H1 (cell line): ENCODE measurements at regions not wholly inside any gene's neighbourhood (a gene's known extent, or its start where the extent isn't known, plus 50 kb on each side); places are given as distances from the start of the nearest gene placed in this dataset.

Experiments
- CTCF ChIA-PET: fragments of 300-600 bp; sonication (Branson Sonifier 250); formaldehyde crosslinking; loops from one replicate; lab custom pipeline; 2021; ENCODE audit not compliant: partially characterized antibody; lab: Charles Lee
- POLR2A ChIA-PET: fragments of 300-600 bp; sonication (Branson Sonifier 250); formaldehyde crosslinking; loops from one replicate; lab custom pipeline; 2021; ENCODE audit warnings: inconsistent platforms; ENCODE audit not compliant: partially characterized antibody; lab: Charles Lee
- DNase-seq, 2 experiments: peaks; one replicate each; pipeline versions ENCODE4 v3.0.0 to v3.0.0-alpha.2; 2010 to 2022; ENCODE audit warnings: low spot score in 2 of 2, low read depth in 1 of 2, mixed read lengths in 1 of 2
- FAIRE-seq: peaks from 2 replicates; lab custom pipeline; 2011; peaks lifted over from hg19 to GRCh38; lab: Jason Lieb, UNC
- H2AFZ ChIP-seq: 2 replicates; pipeline ENCODE4 v1.8.1; 2012; ENCODE audit warnings: low read length, inconsistent platforms
- H2AK5ac ChIP-seq: 2 replicates; pipeline ENCODE4 v1.6.1; 2013; ENCODE audit warnings: low read depth, low read length
- H2BK120ac ChIP-seq: replicated peaks from 2 replicates; pipeline ENCODE3; 2013; ENCODE audit warnings: low read depth, low read length, inconsistent platforms
- H2BK12ac ChIP-seq: 2 replicates; pipeline ENCODE4 v1.6.1; 2013; ENCODE audit warnings: low read depth, low read length
- H2BK15ac ChIP-seq: 2 replicates; pipeline ENCODE4 v1.6.1; 2013; ENCODE audit warnings: low read length
- H2BK20ac ChIP-seq: 2 replicates; pipeline ENCODE4 v1.6.1; 2013; ENCODE audit warnings: low read length
- H2BK5ac ChIP-seq: 2 replicates; pipeline ENCODE4 v1.6.1; 2013; ENCODE audit warnings: low read depth, low read length
- H3K14ac ChIP-seq: 2 replicates; pipeline ENCODE4 v1.6.1; 2013; ENCODE audit warnings: inconsistent platforms; ENCODE audit not compliant: insufficient read length
- H3K18ac ChIP-seq: 2 replicates; pipeline ENCODE4 v1.6.1; 2013; ENCODE audit warnings: low read length; ENCODE audit errors: extremely low read depth
- H3K23ac ChIP-seq: 2 replicates; pipeline ENCODE4 v1.6.1; 2013; ENCODE audit warnings: inconsistent platforms; ENCODE audit not compliant: insufficient read length
- H3K23me2 ChIP-seq: 2 replicates; pipeline ENCODE4 v1.6.1; 2013; ENCODE audit warnings: low read depth, low read length
- H3K27ac ChIP-seq: 2 replicates; pipeline ENCODE4 v1.6.1; 2011; ENCODE audit warnings: low read depth, low read length, inconsistent platforms
- H3K27me3 ChIP-seq, 4 experiments: replicated peaks in 1 of 4; 1 replicate in 1 of 4; 2 replicates in 3 of 4; pipeline versions ENCODE4 v1.6.1 to v1.8.1; 2011 to 2013; ENCODE audit warnings: low read length in 3 of 4, mild to moderate bottlenecking in 3 of 4, inconsistent platforms in 2 of 4, mixed read lengths in 2 of 4, moderate library complexity in 1 of 4; ENCODE audit not compliant: control insufficient read depth in 3 of 4, insufficient read depth in 3 of 4; ENCODE audit errors: extremely low read depth in 1 of 4
- H3K36me3 ChIP-seq, 4 experiments: 2 replicates each; pipeline versions ENCODE4 v1.6.1 to v1.8.1; 2011 to 2013; ENCODE audit warnings: mild to moderate bottlenecking in 4 of 4, low read length in 3 of 4, moderate library complexity in 2 of 4, control low read depth in 1 of 4, inconsistent platforms in 1 of 4; ENCODE audit not compliant: insufficient read depth in 4 of 4, control insufficient read depth in 2 of 4
- H3K4ac ChIP-seq: replicated peaks from 2 replicates; pipeline ENCODE3; 2013; ENCODE audit warnings: low read length, low read depth, mixed read lengths, inconsistent platforms; ENCODE audit not compliant: insufficient read length
- H3K4me1 ChIP-seq, 4 experiments: replicated peaks in 1 of 4; 1 replicate in 1 of 4; 2 replicates in 3 of 4; pipeline versions ENCODE4 v1.6.1 to v1.8.1; 2011 to 2013; ENCODE audit warnings: low read length in 3 of 4, inconsistent platforms in 2 of 4, mixed read lengths in 1 of 4; ENCODE audit not compliant: insufficient read depth in 4 of 4, control insufficient read depth in 3 of 4
- H3K4me2 ChIP-seq, 2 experiments: 2 replicates each; pipeline versions ENCODE4 v1.6.1 to v1.8.1; 2011 to 2013; ENCODE audit warnings: low read depth in 2 of 2, low read length in 2 of 2, control low read depth in 1 of 2, inconsistent platforms in 1 of 2, mild to moderate bottlenecking in 1 of 2; ENCODE audit not compliant: insufficient read depth in 1 of 2
- H3K4me3 ChIP-seq, 4 experiments: fragments of 200-600, 300-600 bp in 1 of 4; sonication (generic), shearing (Covaris generic), sonication (Bioruptor Twin) in 1 of 4; 2 replicates each; pipeline versions ENCODE4 v1.5.1 to v1.8.1; 2011 to 2016; ENCODE audit warnings: low read length in 4 of 4, low read depth in 3 of 4, control low read depth in 2 of 4, inconsistent platforms in 2 of 4, mild to moderate bottlenecking in 2 of 4, mixed read lengths in 1 of 4, moderate library complexity in 1 of 4; ENCODE audit not compliant: insufficient read depth in 2 of 4; ENCODE audit errors: extremely low read depth in 1 of 4
- H3K56ac ChIP-seq: replicated peaks from 2 replicates; pipeline ENCODE3; 2013; ENCODE audit warnings: low read depth, mild to moderate bottlenecking, mixed read lengths, low read length, inconsistent platforms; ENCODE audit not compliant: insufficient read length
- H3K79me1 ChIP-seq: 2 replicates; pipeline ENCODE4 v1.6.1; 2013; ENCODE audit warnings: low read depth, low read length, control low read depth
- H3K79me2 ChIP-seq, 2 experiments: 2 replicates each; pipeline versions ENCODE4 v1.6.1 to v1.8.1; 2012 to 2013; ENCODE audit warnings: low read length in 2 of 2, mild to moderate bottlenecking in 2 of 2, inconsistent platforms in 1 of 2; ENCODE audit not compliant: insufficient read depth in 2 of 2, control insufficient read depth in 1 of 2
- H3K9ac ChIP-seq, 4 experiments: replicated peaks in 1 of 4; 1 replicate in 1 of 4; 2 replicates in 3 of 4; pipeline versions ENCODE4 v1.6.1 to v1.8.1; 2011 to 2013; ENCODE audit warnings: low read depth in 3 of 4, low read length in 3 of 4, control low read depth in 2 of 4, mild to moderate bottlenecking in 2 of 4, moderate library complexity in 2 of 4, inconsistent platforms in 1 of 4; ENCODE audit errors: extremely low read depth in 1 of 4
- H3K9me3 ChIP-seq, 2 experiments: 2 replicates each; pipeline versions ENCODE4 v1.6.1 to v1.8.1; 2012 to 2013; ENCODE audit warnings: mild to moderate bottlenecking in 2 of 2, moderate library complexity in 2 of 2, control low read depth in 1 of 2, inconsistent platforms in 1 of 2, low read depth in 1 of 2, low read length in 1 of 2, mixed read lengths in 1 of 2; ENCODE audit not compliant: insufficient read depth in 2 of 2
- H4K20me1 ChIP-seq, 2 experiments: replicated peaks in 1 of 2; 2 replicates each; pipeline versions ENCODE3 to v1.8.1; 2011 to 2013; ENCODE audit warnings: inconsistent platforms in 2 of 2, low read length in 2 of 2, mild to moderate bottlenecking in 1 of 2; ENCODE audit not compliant: insufficient read depth in 2 of 2, control insufficient read depth in 1 of 2
- H4K5ac ChIP-seq: 2 replicates; pipeline ENCODE4 v1.6.1; 2013; ENCODE audit warnings: low read length, low read depth, mixed read lengths, inconsistent platforms; ENCODE audit not compliant: insufficient read length
- H4K8ac ChIP-seq: 2 replicates; pipeline ENCODE4 v1.8.0; 2013; ENCODE audit warnings: mild to moderate bottlenecking, moderate library complexity, low read length, inconsistent platforms; ENCODE audit not compliant: insufficient read depth; ENCODE audit errors: extremely low read depth
- H4K91ac ChIP-seq: replicated peaks from 2 replicates; pipeline ENCODE3; 2013; ENCODE audit warnings: low read length, mixed read lengths, inconsistent platforms; ENCODE audit not compliant: insufficient read length
- EGR1 ChIP-seq: IDR thresholded peaks from 2 replicates; pipeline ENCODE4 v1.6.1; 2011; ENCODE audit warnings: low read depth, low read length, borderline replicate concordance
- FOSL1 ChIP-seq: IDR thresholded peaks from 2 replicates; pipeline ENCODE4 v1.6.1; 2011; ENCODE audit warnings: mild to moderate bottlenecking, low read depth, low read length, moderate library complexity; ENCODE audit not compliant: insufficient read depth
- HDAC2 ChIP-seq, 2 experiments: fragments of 300-600 bp in 1 of 2; sonication (generic) in 1 of 2; IDR thresholded peaks; 2 replicates each; pipeline ENCODE4 v1.6.1; 2011 to 2012; ENCODE audit warnings: low read depth in 2 of 2, low read length in 2 of 2, mild to moderate bottlenecking in 2 of 2, moderate library complexity in 2 of 2, borderline replicate concordance in 1 of 2, inconsistent platforms in 1 of 2
- HDAC6 ChIP-seq: IDR thresholded peaks from one replicate; pipeline ENCODE4 v1.7.1; 2012; ENCODE audit warnings: low read depth, mild to moderate bottlenecking, inconsistent platforms, low read length, moderate library complexity
- JUN ChIP-seq: IDR thresholded peaks from 2 replicates; pipeline ENCODE4 v1.6.1; 2011; ENCODE audit warnings: low read depth, mild to moderate bottlenecking, improper control_type of control experiment, low read length
- KDM4A ChIP-seq: IDR thresholded peaks from one replicate; pipeline ENCODE4 v1.7.1; 2012; ENCODE audit warnings: low read depth, mild to moderate bottlenecking, moderate library complexity, low read length, inconsistent platforms; ENCODE audit not compliant: severe bottlenecking
- MAFK ChIP-seq: IDR thresholded peaks from 2 replicates; pipeline ENCODE4 v1.6.1; 2012; ENCODE audit warnings: low read depth, mild to moderate bottlenecking, improper control_type of control experiment, low read length
- POU5F1 ChIP-seq: IDR thresholded peaks from 2 replicates; pipeline ENCODE4 v1.6.1; 2011; ENCODE audit warnings: low read depth, mild to moderate bottlenecking, low read length, moderate library complexity
- RNF2 ChIP-seq: fragments of 200-900, 300-1000 bp; sonication (generic); IDR thresholded peaks from 2 replicates; pipeline ENCODE4 v1.7.1; 2016; ENCODE audit warnings: borderline replicate concordance, low read depth, mild to moderate bottlenecking, antibody characterized with exemption, low read length; ENCODE audit not compliant: poor library complexity, severe bottlenecking; ENCODE audit errors: missing control alignments
- SIRT6 ChIP-seq: IDR thresholded peaks from one replicate; pipeline ENCODE4 v1.7.1; 2012; ENCODE audit warnings: low read length, inconsistent platforms
- SP1 ChIP-seq: IDR thresholded peaks from 2 replicates; pipeline ENCODE4 v1.6.1; 2011; ENCODE audit warnings: low read depth, low read length
- WGBS, 2 experiments: shearing (Covaris generic) in 1 of 2; methylation state at CpG; one replicate each; pipeline versions ENCODE4 v1.1.6 to v1.1.7; 2013 to 2015; ENCODE audit warnings: low lambda C conversion rate in 2 of 2, mixed read lengths in 2 of 2, inconsistent platforms in 1 of 2, low coverage in 1 of 2, missing lambda C conversion rate in 1 of 2; ENCODE audit not compliant: insufficient replicate concordance in 2 of 2, insufficient coverage in 1 of 2, insufficient read length in 1 of 2; ENCODE audit errors: extremely low coverage in 1 of 2, missing lambda C conversion rate in 1 of 2; 5-methylcytosine and 5-hydroxymethylcytosine counted together

DNA sequence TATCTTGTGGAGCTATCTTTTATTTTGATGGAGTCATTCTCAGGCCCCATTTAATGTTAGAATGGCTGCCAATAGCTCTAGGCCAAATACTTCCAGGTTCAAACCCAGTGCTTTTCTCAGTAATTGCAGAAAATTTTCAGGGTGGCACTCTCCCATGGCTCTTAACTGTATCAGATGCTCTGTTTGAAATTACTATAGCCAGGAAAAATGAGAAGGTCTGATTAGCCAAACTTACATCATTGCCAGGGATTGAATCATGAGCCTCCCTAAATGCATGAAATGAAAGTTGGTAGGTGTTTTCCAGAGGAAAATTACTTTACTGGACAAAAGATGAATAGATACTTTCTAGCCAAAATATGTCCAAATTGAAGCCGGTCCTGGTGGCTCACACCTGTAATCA is 404.8 kb downstream of the MAT2B start:
- no peaks in the 10 kb centered on the region for H3K9me3 ChIP-seq
- 85% methylated on average over 1 of the region's 1 CpG; no CpG with 5 or more reads in 1 of the 2 experiments for WGBS, 2 experiments
- CTCF ChIA-PET: no interaction called here
- no peak overlapping the region for H3K14ac ChIP-seq
- no peak overlapping the region for H3K27ac ChIP-seq
- no peak overlapping the region for H4K5ac ChIP-seq
- TF ChIP-seq RNF2 (no peak), POU5F1 (no peak), EGR1 (no peak), SIRT6 (no peak), FOSL1 (no peak), KDM4A (no peak), MAFK (no peak), JUN (no peak), HDAC6 (no peak), SP1 (no peak), HDAC2 (IDR thresholded peaks at IDR 0.05; ENCODE audit: borderline replicate concordance in 1 of 2, low read depth in 2 of 2, low read length in 2 of 2) (no peak)
- H2BK5ac ChIP-seq: no peak overlapping the region
- H4K20me1 ChIP-seq: no peaks in the 10 kb centered on the region
- DNase-seq (no peak), FAIRE-seq (no peak)
- no peak overlapping the region for H3K56ac ChIP-seq
- H3K79me1 ChIP-seq: no peaks in the 10 kb centered on the region
- H3K36me3 ChIP-seq: no peaks in the 10 kb centered on the region
- H2AFZ ChIP-seq: no peak overlapping the region
- no peak overlapping the region for H3K4me3 ChIP-seq
- H3K4me2 ChIP-seq: no peak overlapping the region
- no peak overlapping the region for H3K18ac ChIP-seq
- no peaks in the 10 kb centered on the region for H3K79me2 ChIP-seq
- H4K91ac ChIP-seq: no peak overlapping the region
- no peak overlapping the region for H4K8ac ChIP-seq
- H3K4ac ChIP-seq: no peak overlapping the region
- H2BK20ac ChIP-seq: no peak overlapping the region
- H3K4me1 ChIP-seq: peaks cover 0 to 5% (median 1%) of the 10 kb centered on the region in 4 experiments; a peak in 3 of 7 replicates
- no peak overlapping the region for H3K23ac ChIP-seq
- H3K23me2 ChIP-seq: no peaks in the 10 kb centered on the region
- POLR2A ChIA-PET: no interaction called here
- no peak overlapping the region for H2AK5ac ChIP-seq
- no peaks in the 10 kb centered on the region for H3K27me3 ChIP-seq
- no peak overlapping the region for H2BK12ac ChIP-seq
- no peak overlapping the region for H3K9ac ChIP-seq
- H2BK120ac ChIP-seq: no peak overlapping the region
- no peak overlapping the region for H2BK15ac ChIP-seq
